Tibial artery (tissue), 4 donors: ENCODE measurements at regions not wholly inside any gene's neighbourhood (a gene's known extent, or its start where the extent isn't known, plus 50 kb on each side); places are given as distances from the start of the nearest gene placed in this dataset.

Experiments used
- DNase-seq, 2 donors: peaks; one replicate each; pipeline ENCODE4 v3.0.0-alpha.2; 2019
- H3K27ac ChIP-seq, 2 donors: fragments of 200-600 bp; sonication (generic) in 1 of 2; 1 replicate in 1 of 2; 2 replicates in 1 of 2; pipeline ENCODE4 v1.5.1; 2018 to 2019; ENCODE audit warnings: mild to moderate bottlenecking in 1 of 2
- H3K27me3 ChIP-seq, 2 donors: fragments of 200-600 bp; sonication (generic) in 1 of 2; one replicate each; pipeline versions ENCODE4 v1.5.1 to v1.6.0; 2016 to 2019
- H3K36me3 ChIP-seq, 3 donors: fragments of 200-600 bp; sonication (generic) in 2 of 3; one replicate each; pipeline ENCODE4 v1.5.1; 2016 to 2019; ENCODE audit warnings: mild to moderate bottlenecking in 2 of 3
- H3K4me1 ChIP-seq, 4 donors: fragments of 200-600 bp; sonication (generic) in 2 of 4; 1 replicate in 3 of 4; 2 replicates in 1 of 4; pipeline ENCODE4 v1.5.1; 2016 to 2019
- H3K4me3 ChIP-seq, 2 donors: fragments of 200-600 bp; sonication (generic) in 1 of 2; 1 replicate in 1 of 2; 2 replicates in 1 of 2; pipeline ENCODE4 v1.5.1; 2018 to 2019; ENCODE audit warnings: mild to moderate bottlenecking in 2 of 2
- H3K9me3 ChIP-seq, 3 donors: fragments of 200-600 bp; sonication (generic) in 1 of 3; one replicate each; pipeline ENCODE4 v1.5.1; 2016 to 2019
- CTCF ChIP-seq, 2 experiments: fragments of 200-600 bp in 1 of 2; fragments of 450-650 bp in 1 of 2; IDR thresholded peaks; one replicate each; pipeline ENCODE4 v1.5.1; 2017 to 2019; ENCODE audit warnings: antibody characterized with exemption in 2 of 2, mild to moderate bottlenecking in 1 of 2, moderate library complexity in 1 of 2
- intact Hi-C: fragments of 100-400 bp; cut with DNase I; formaldehyde crosslinking; loops from one replicate; pipeline ENCODE4 v1.15.0; 2023; ENCODE audit warnings: low total_unique reads

- H3K36me3 ChIP-seq: no peaks in the 10 kb centered on the region
- H3K4me1 ChIP-seq: no peaks in the 10 kb centered on the region
- H3K27me3 ChIP-seq: no peaks in the 10 kb centered on the region
- H3K27ac ChIP-seq: no peak overlapping the region
- H3K4me3 ChIP-seq: no peak overlapping the region
- H3K9me3 ChIP-seq: no peaks in the 10 kb centered on the region
- DNase-seq: no peak
- no peak for TF ChIP-seq CTCF (IDR thresholded peaks at IDR 0.05)
- intact Hi-C loops: no loop called here
Measured at GRCh38 chr4:32826169-32826568, 2106.0 kb downstream of the PCDH7 start.

GRCh38 chr4:32830160-32830559 lies 2110.0 kb downstream of the PCDH7 start:
- no peaks in the 10 kb centered on the region for H3K36me3 ChIP-seq
- TF ChIP-seq CTCF (IDR thresholded peaks at IDR 0.05): no peak
- DNase-seq: no peak
- intact Hi-C loops: no loop called here
- H3K4me3 ChIP-seq: no peak overlapping the region
- no peaks in the 10 kb centered on the region for H3K4me1 ChIP-seq
- H3K27me3 ChIP-seq: no peaks in the 10 kb centered on the region
- H3K9me3 ChIP-seq: no peaks in the 10 kb centered on the region
- H3K27ac ChIP-seq: no peak overlapping the region

GRCh38 chr4:32831104-32831503 lies 2110.9 kb downstream of the PCDH7 start:
- Histone ChIP-seq H3K9me3 (no peaks in the 10 kb centered on the region), H3K36me3 (no peaks in the 10 kb centered on the region), H3K4me3 (no peak overlapping the region), H3K27ac (no peak overlapping the region), H3K27me3 (no peaks in the 10 kb centered on the region), H3K4me1 (no peaks in the 10 kb centered on the region)
- intact Hi-C loops: no loop called here
- no peak for DNase-seq
- TF ChIP-seq CTCF (IDR thresholded peaks at IDR 0.05): no peak

- H3K27ac ChIP-seq: no peak overlapping the region
- H3K4me3 ChIP-seq: no peak overlapping the region
- intact Hi-C loops: no loop called here
- no peaks in the 10 kb centered on the region for H3K9me3 ChIP-seq
- no peaks in the 10 kb centered on the region for H3K4me1 ChIP-seq
- TF ChIP-seq CTCF (IDR thresholded peaks at IDR 0.05): no peak
- DNase-seq: no peak
- no peaks in the 10 kb centered on the region for H3K27me3 ChIP-seq
- H3K36me3 ChIP-seq: no peaks in the 10 kb centered on the region
Measured at GRCh38 chr4:32840461-32841189, 2120.5 kb downstream of the PCDH7 start.

- Histone ChIP-seq H3K36me3 (no peaks in the 10 kb centered on the region), H3K27ac (no peak overlapping the region), H3K27me3 (no peaks in the 10 kb centered on the region), H3K4me3 (no peak overlapping the region), H3K9me3 (no peaks in the 10 kb centered on the region), H3K4me1 (no peaks in the 10 kb centered on the region)
- no peak for DNase-seq
- no peak for TF ChIP-seq CTCF (IDR thresholded peaks at IDR 0.05)
- intact Hi-C loops: no loop called here
Measured at GRCh38 chr4:32841217-32841616, 2121.0 kb downstream of the PCDH7 start.

GRCh38 chr4:32847461-32847860 lies 2127.3 kb downstream of the PCDH7 start:
- Histone ChIP-seq H3K27ac (no peak overlapping the region), H3K9me3 (no peaks in the 10 kb centered on the region), H3K4me1 (no peaks in the 10 kb centered on the region), H3K4me3 (no peak overlapping the region), H3K27me3 (no peaks in the 10 kb centered on the region), H3K36me3 (no peaks in the 10 kb centered on the region)
- TF ChIP-seq CTCF (IDR thresholded peaks at IDR 0.05): no peak
- intact Hi-C loops: no loop called here
- DNase-seq: no peak
